SK-N-SH treated with all-trans-retinoic acid at 6 μM for 48 hours (cell line): ENCODE measurements at regions not wholly inside any gene's neighbourhood (a gene's known extent, or its start where the extent isn't known, plus 50 kb on each side); places are given as distances from the start of the nearest gene placed in this dataset.

Experiments
- ATAC-seq: fragments of 200-7000 bp; cut with Tn5 transposase; 3 replicates; pipeline ENCODE4 v1.9.1; 2020; ENCODE audit warnings: mild to moderate bottlenecking, moderate library complexity
- ARNTL ChIP-seq: fragments of 450-650 bp; formaldehyde crosslinking; IDR thresholded peaks from 2 replicates; pipeline ENCODE4 v1.5.0; 2020; ENCODE audit warnings: low read depth, mild to moderate bottlenecking, moderate library complexity, borderline replicate concordance
- BACH2 ChIP-seq: fragments of 250-450 bp; sonication (Bioruptor Pico); IDR thresholded peaks from 2 replicates; pipeline ENCODE4 v1.9.0; 2021; ENCODE audit warnings: mild to moderate bottlenecking, borderline replicate concordance
- CREB5 ChIP-seq: fragments of 250-450 bp; sonication (Bioruptor Pico); IDR thresholded peaks from 2 replicates; pipeline ENCODE4 v1.5.1; 2020; ENCODE audit warnings: low read depth, mild to moderate bottlenecking, moderate library complexity
- CSDC2 ChIP-seq: fragments of 250-450 bp; sonication (Bioruptor Pico); IDR thresholded peaks from 2 replicates; pipeline ENCODE4 v1.5.0; 2020; ENCODE audit warnings: mild to moderate bottlenecking, moderate library complexity
- CSRNP3 ChIP-seq: fragments of 250-450 bp; sonication (Bioruptor Pico); IDR thresholded peaks from 2 replicates; pipeline ENCODE4 v1.5.1; 2021; ENCODE audit warnings: mild to moderate bottlenecking, moderate library complexity
- ESRRG ChIP-seq: fragments of 250-450 bp; sonication (Bioruptor Pico); IDR thresholded peaks from 2 replicates; pipeline ENCODE4 v1.6.1; 2021; ENCODE audit warnings: mild to moderate bottlenecking
- GLIS3 ChIP-seq: fragments of 250-450 bp; sonication (Bioruptor Pico); IDR thresholded peaks from 2 replicates; pipeline ENCODE4 v1.5.0; 2020; ENCODE audit warnings: mild to moderate bottlenecking, moderate library complexity
- ISL1 ChIP-seq: fragments of 250-450 bp; sonication (Bioruptor Pico); IDR thresholded peaks from 2 replicates; pipeline ENCODE4 v2.1.2; 2022; ENCODE audit warnings: mild to moderate bottlenecking, moderate library complexity
- OSR1 ChIP-seq: fragments of 250-450 bp; sonication (Bioruptor Pico); IDR thresholded peaks from 2 replicates; pipeline ENCODE4 v1.8.0; 2022; ENCODE audit warnings: moderate library complexity, mild to moderate bottlenecking, inconsistent platforms
- PATZ1 ChIP-seq: fragments of 250-450 bp; sonication (Bioruptor Pico); IDR thresholded peaks from 2 replicates; pipeline ENCODE4 v1.8.0; 2020; ENCODE audit warnings: mild to moderate bottlenecking, moderate library complexity, borderline replicate concordance
- POU6F1 ChIP-seq: fragments of 250-450 bp; sonication (Bioruptor Pico); IDR thresholded peaks from 2 replicates; pipeline ENCODE4 v1.8.0; 2021; ENCODE audit warnings: low read depth, mild to moderate bottlenecking, moderate library complexity, borderline replicate concordance
- RARB ChIP-seq: fragments of 250-450 bp; sonication (Bioruptor Pico); IDR thresholded peaks from 2 replicates; pipeline ENCODE4 v1.8.0; 2021; ENCODE audit warnings: mild to moderate bottlenecking, moderate library complexity
- SNAI2 ChIP-seq: fragments of 250-450 bp; sonication (Bioruptor Pico); IDR thresholded peaks from 2 replicates; pipeline ENCODE4 v1.5.0; 2020; ENCODE audit warnings: mild to moderate bottlenecking, moderate library complexity
- TCF4 ChIP-seq: fragments of 250-450 bp; sonication (Bioruptor Pico); IDR thresholded peaks from 2 replicates; pipeline ENCODE4 v1.8.0; 2021; ENCODE audit warnings: mild to moderate bottlenecking, moderate library complexity, borderline replicate concordance
- TOX ChIP-seq: fragments of 250-450 bp; sonication (Bioruptor Pico); IDR thresholded peaks from 2 replicates; pipeline ENCODE4 v1.8.0; 2021; ENCODE audit warnings: mild to moderate bottlenecking, moderate library complexity, borderline replicate concordance
- TSHZ2 ChIP-seq: fragments of 250-450 bp; sonication (Bioruptor Pico); IDR thresholded peaks from 2 replicates; pipeline ENCODE4 v1.5.0; 2020; ENCODE audit warnings: mild to moderate bottlenecking, moderate library complexity
- ZFP3 ChIP-seq: fragments of 250-450 bp; sonication (Bioruptor Pico); IDR thresholded peaks from 2 replicates; pipeline ENCODE4 v1.5.0; 2020; ENCODE audit warnings: mild to moderate bottlenecking, moderate library complexity
- ZNF8 ChIP-seq: fragments of 450-650 bp; formaldehyde crosslinking; IDR thresholded peaks from 2 replicates; pipeline ENCODE4 v1.5.0; 2020; ENCODE audit warnings: mild to moderate bottlenecking, moderate library complexity

- TF ChIP-seq TSHZ2 (no peak), POU6F1 (CRISPR knock-in tag) (no peak)
- TF ChIP-seq, all 23 proteins: peak for 0
- ATAC-seq: no peak
Observed at GRCh38 chr12:32010631-32011336, 51.6 kb downstream of the RESF1 start.

- ATAC-seq: no peak
- TF ChIP-seq POU6F1 (CRISPR knock-in tag): no peak
- no peak for TF ChIP-seq CREB5 (CRISPR knock-in tag)
- no peak for TF ChIP-seq ZFP3 (CRISPR knock-in tag)
- no peak for TF ChIP-seq ARNTL (CRISPR knock-in tag)
Observed at GRCh38 chr12:32012249-32012785, 53.1 kb downstream of the RESF1 start.

- TF ChIP-seq OSR1 (CRISPR knock-in tag) (no peak), ARNTL (CRISPR knock-in tag) (no peak), CSDC2 (CRISPR knock-in tag) (no peak), TSHZ2 (no peak), CSRNP3 (CRISPR knock-in tag) (no peak), TCF4 (CRISPR knock-in tag) (no peak), BACH2 (CRISPR knock-in tag) (no peak), ISL1 (CRISPR knock-in tag) (no peak), SNAI2 (CRISPR knock-in tag) (no peak), ESRRG (no peak), TOX (CRISPR knock-in tag) (no peak), PATZ1 (no peak), RARB (CRISPR knock-in tag) (no peak), ZNF8 (CRISPR knock-in tag) (no peak), GLIS3 (no peak), POU6F1 (CRISPR knock-in tag) (no peak)
- ATAC-seq: no peak
Observed at GRCh38 chr12:32015036-32015435, 55.8 kb downstream of the RESF1 start.
